MM.1S (cell line): ENCODE measurements at regions not wholly inside any gene's neighbourhood (a gene's known extent, or its start where the extent isn't known, plus 50 kb on each side); places are given as distances from the start of the nearest gene placed in this dataset.
A peak's percentile ranks its signal among the peaks of the same experiment; 100 is the strongest.

Experiments used
- DNase-seq: peaks from one replicate; pipeline ENCODE4 v3.0.0-alpha.2; 2015
- H2AFZ ChIP-seq: fragments of 300-600 bp; sonication (generic); 2 replicates; pipeline ENCODE4 v1.6.0; 2016; ENCODE audit warnings: antibody characterized with exemption, low read length
- H3F3A ChIP-seq: fragments of 300-600 bp; sonication (generic); 2 replicates; pipeline ENCODE4 v1.6.1; 2016; ENCODE audit warnings: mild to moderate bottlenecking, antibody characterized with exemption, low read length, moderate library complexity, mixed read lengths; ENCODE audit not compliant: insufficient read depth
- H3K27ac ChIP-seq: fragments of 300-600 bp; sonication (generic); 2 replicates; pipeline ENCODE4 v1.5.1; 2016; ENCODE audit warnings: mild to moderate bottlenecking, low read length
- H3K27me3 ChIP-seq: fragments of 300-600 bp; sonication (generic); replicated peaks from 2 replicates; pipeline ENCODE4 v1.6.0; 2016; ENCODE audit warnings: low read length; ENCODE audit not compliant: insufficient read depth
- H3K36me3 ChIP-seq: fragments of 300-600 bp; sonication (generic); replicated peaks from 2 replicates; pipeline ENCODE4 v1.6.1; 2016; ENCODE audit warnings: mild to moderate bottlenecking, low read length, mixed read lengths; ENCODE audit not compliant: insufficient read depth
- H3K4me1 ChIP-seq: fragments of 300-600 bp; sonication (generic); 2 replicates; pipeline ENCODE4 v1.6.1; 2016; ENCODE audit warnings: low read length, mixed read lengths
- H3K4me2 ChIP-seq: fragments of 300-600 bp; sonication (generic); 2 replicates; pipeline ENCODE4 v1.6.0; 2016; ENCODE audit warnings: low read depth, low read length
- H3K4me3 ChIP-seq: fragments of 300-600 bp; sonication (generic); 2 replicates; pipeline ENCODE4 v1.5.1; 2016; ENCODE audit warnings: low read length, mixed read lengths
- H3K79me2 ChIP-seq: fragments of 300-600 bp; sonication (generic); 2 replicates; pipeline ENCODE4 v1.6.1; 2016; ENCODE audit warnings: mixed run types, low read length, mixed read lengths
- H3K9ac ChIP-seq: fragments of 300-600 bp; sonication (generic); 2 replicates; pipeline ENCODE4 v1.6.1; 2016; ENCODE audit warnings: low read length, mixed read lengths
- H3K9me2 ChIP-seq: fragments of 300-600 bp; sonication (generic); replicated peaks from 2 replicates; pipeline ENCODE4 v1.6.1; 2016; ENCODE audit warnings: mild to moderate bottlenecking, low read length, mixed read lengths; ENCODE audit not compliant: insufficient read depth
- H3K9me3 ChIP-seq: fragments of 300-600 bp; sonication (generic); replicated peaks from 2 replicates; pipeline ENCODE4 v1.6.1; 2016; ENCODE audit warnings: mild to moderate bottlenecking, low read length, mixed read lengths; ENCODE audit not compliant: insufficient read depth
- H4K20me1 ChIP-seq: fragments of 300-600 bp; sonication (generic); 2 replicates; pipeline ENCODE4 v1.6.1; 2016; ENCODE audit warnings: mild to moderate bottlenecking, low read length, moderate library complexity, mixed read lengths; ENCODE audit not compliant: insufficient read depth
- EZH2 ChIP-seq: fragments of 300-600 bp; sonication (generic); optimal IDR thresholded peaks from 2 replicates; pipeline ENCODE3; 2017; ENCODE audit warnings: low read depth, mild to moderate bottlenecking, antibody characterized with exemption, low read length, mixed read lengths
- EZH2phosphoT487 ChIP-seq: fragments of 300-600 bp; sonication (generic); IDR thresholded peaks from 2 replicates; pipeline ENCODE4 v1.6.1; 2018; ENCODE audit warnings: antibody characterized with exemption, low read length
- TF ChIP-seq, protein P1 (sequence below): fragments of 300-600 bp; sonication (generic); IDR thresholded peaks from 2 replicates; pipeline ENCODE4 v1.5.1; 2016; ENCODE audit warnings: antibody characterized with exemption, low read length, mixed read lengths

GRCh38 chr4:11259837-11260236 is 168.9 kb downstream of the HS3ST1 start:
- Histone ChIP-seq H3K9me2 (no peaks in the 10 kb centered on the region), H2AFZ (no peak overlapping the region), H3K9me3 (no peaks in the 10 kb centered on the region), H3K27ac (no peak overlapping the region), H3F3A (no peaks in the 10 kb centered on the region), H3K27me3 (no peaks in the 10 kb centered on the region), H4K20me1 (no peaks in the 10 kb centered on the region), H3K4me3 (no peak overlapping the region), H3K9ac (no peak overlapping the region), H3K4me2 (no peak overlapping the region), H3K4me1 (no peaks in the 10 kb centered on the region), H3K79me2 (no peaks in the 10 kb centered on the region), H3K36me3 (no peaks in the 10 kb centered on the region)
- TF ChIP-seq EZH2 (no peak), EZH2phosphoT487 (no peak)
- TF ChIP-seq, protein P1, sequence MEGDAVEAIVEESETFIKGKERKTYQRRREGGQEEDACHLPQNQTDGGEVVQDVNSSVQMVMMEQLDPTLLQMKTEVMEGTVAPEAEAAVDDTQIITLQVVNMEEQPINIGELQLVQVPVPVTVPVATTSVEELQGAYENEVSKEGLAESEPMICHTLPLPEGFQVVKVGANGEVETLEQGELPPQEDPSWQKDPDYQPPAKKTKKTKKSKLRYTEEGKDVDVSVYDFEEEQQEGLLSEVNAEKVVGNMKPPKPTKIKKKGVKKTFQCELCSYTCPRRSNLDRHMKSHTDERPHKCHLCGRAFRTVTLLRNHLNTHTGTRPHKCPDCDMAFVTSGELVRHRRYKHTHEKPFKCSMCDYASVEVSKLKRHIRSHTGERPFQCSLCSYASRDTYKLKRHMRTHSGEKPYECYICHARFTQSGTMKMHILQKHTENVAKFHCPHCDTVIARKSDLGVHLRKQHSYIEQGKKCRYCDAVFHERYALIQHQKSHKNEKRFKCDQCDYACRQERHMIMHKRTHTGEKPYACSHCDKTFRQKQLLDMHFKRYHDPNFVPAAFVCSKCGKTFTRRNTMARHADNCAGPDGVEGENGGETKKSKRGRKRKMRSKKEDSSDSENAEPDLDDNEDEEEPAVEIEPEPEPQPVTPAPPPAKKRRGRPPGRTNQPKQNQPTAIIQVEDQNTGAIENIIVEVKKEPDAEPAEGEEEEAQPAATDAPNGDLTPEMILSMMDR: no peak
- DNase-seq: no peak

- Histone ChIP-seq H3K4me2 (no peak overlapping the region), H3F3A (no peaks in the 10 kb centered on the region; the same call in none of the 2 replicates)
- no peak for DNase-seq
Observed at GRCh38 chr4:11252149-11252548, 176.5 kb downstream of the HS3ST1 start.

DNA sequence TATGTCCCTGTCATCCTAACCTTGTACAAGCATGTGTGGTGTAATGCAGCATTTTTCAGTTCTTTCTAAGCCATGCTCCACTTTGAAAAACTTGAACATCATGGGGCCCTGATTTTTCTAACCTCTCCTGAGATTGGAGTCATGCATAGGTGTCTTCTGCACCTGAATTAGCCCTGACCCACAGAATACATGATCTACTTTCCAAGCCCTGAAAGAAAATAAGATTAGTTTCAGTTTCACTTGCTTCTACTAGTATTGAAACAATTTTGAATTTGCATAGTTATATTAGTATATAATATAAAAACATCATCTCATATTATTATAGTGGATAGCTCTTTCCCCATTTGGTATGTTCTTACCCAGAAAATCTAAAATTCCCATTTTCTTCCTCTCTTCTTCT is 178.2 kb downstream of the HS3ST1 start:
- no peaks in the 10 kb centered on the region for H3K36me3 ChIP-seq
- no peak overlapping the region for H3K4me3 ChIP-seq
- H3K9ac ChIP-seq: no peak overlapping the region
- H3K9me3 ChIP-seq: no peaks in the 10 kb centered on the region
- H4K20me1 ChIP-seq: no peaks in the 10 kb centered on the region
- H3K27me3 ChIP-seq: no peaks in the 10 kb centered on the region
- DNase-seq: peak; percentile 76
- no peaks in the 10 kb centered on the region for H3K9me2 ChIP-seq
- H3K4me2 ChIP-seq: peak overlapping the region; percentile 11; the same call in 1 of the 2 replicates
- no peaks in the 10 kb centered on the region; the same call in none of the 2 replicates for H3F3A ChIP-seq
- H3K27ac ChIP-seq: no peak overlapping the region
- no peak overlapping the region for H2AFZ ChIP-seq
- TF ChIP-seq, protein P1: no peak
- no peak for TF ChIP-seq EZH2phosphoT487
- no peak for TF ChIP-seq EZH2
- no peaks in the 10 kb centered on the region for H3K79me2 ChIP-seq
- H3K4me1 ChIP-seq: peaks cover 10% of the 10 kb centered on the region

More at GRCh38 chr4:11252149-11252548, 176.5 kb downstream of the HS3ST1 start:
- Histone ChIP-seq H3K9me3 (no peaks in the 10 kb centered on the region), H3K27me3 (no peaks in the 10 kb centered on the region), H3K79me2 (no peaks in the 10 kb centered on the region), H3K27ac (no peak overlapping the region), H3K9me2 (no peaks in the 10 kb centered on the region), H3K36me3 (no peaks in the 10 kb centered on the region), H3K4me3 (no peak overlapping the region), H3K9ac (no peak overlapping the region), H2AFZ (no peak overlapping the region), H4K20me1 (no peaks in the 10 kb centered on the region), H3K4me1 (peaks cover 10% of the 10 kb centered on the region)
- TF ChIP-seq EZH2phosphoT487 (no peak), EZH2 (no peak)
- TF ChIP-seq, protein P1: no peak
